K562 (cell line): ENCODE measurements at regions not wholly inside any gene's neighbourhood (a gene's known extent, or its start where the extent isn't known, plus 50 kb on each side); places are given as distances from the start of the nearest gene placed in this dataset.

Source experiments
- ATAC-seq: fragments of 200-7000 bp; cut with Tn5 transposase; 3 replicates; pipeline ENCODE4 v1.9.1; 2020; ENCODE audit warnings: moderate library complexity
- BruUV-seq: library from RNA; stranded (reverse); fragments of 400-500 nt; replicated peaks from 2 replicates; lab custom pipeline; 2021; lab: Mats Ljungman, UMichigan
- CTCF ChIA-PET: fragments of 300-600 bp; formaldehyde crosslinking; extraction: SDS; loops from one replicate; lab custom pipeline; 2021; ENCODE audit warnings: low intra/inter-chr PET ratio; lab: Yijun Ruan, JAX
- POLR2A ChIA-PET: fragments of 300-600, 350-650 bp; sonication (Branson Sonifier 250); formaldehyde crosslinking; extraction: SDS; loops from one replicate; lab custom pipeline; 2021; ENCODE audit warnings: antibody characterized with exemption, inconsistent platforms; lab: Yijun Ruan, JAX
- DNase-seq, 4 experiments: peaks; one replicate each; pipeline versions ENCODE4 v3.0.0 to v3.0.0-alpha.2; 2011 to 2018; ENCODE audit warnings: low spot score in 3 of 4, mixed read lengths in 3 of 4; ENCODE audit errors: extremely low read depth in 1 of 4
- FAIRE-seq: peaks from 2 replicates; lab custom pipeline; 2011; peaks lifted over from hg19 to GRCh38; lab: Jason Lieb, UNC
- H2AFZ ChIP-seq: 2 replicates; pipeline ENCODE4 v1.6.0; 2011; ENCODE audit warnings: low read depth, low read length, control low read depth, inconsistent platforms
- H3K27ac ChIP-seq: fragments of 200-600 bp; 3 replicates; pipeline ENCODE4 v1.8.0; 2011; ENCODE audit warnings: low read depth, mild to moderate bottlenecking, control low read depth, inconsistent platforms, low read length, moderate library complexity, mixed read lengths; ENCODE audit errors: extremely low read depth
- H3K27me3 ChIP-seq, 2 experiments: fragments of 300-600 bp in 1 of 2; 2 replicates in 1 of 2; 3 replicates in 1 of 2; pipeline versions ENCODE4 v1.6.0 to v1.8.0; 2011; ENCODE audit warnings: inconsistent platforms in 2 of 2, low read length in 2 of 2, mild to moderate bottlenecking in 1 of 2, mixed read lengths in 1 of 2, moderate library complexity in 1 of 2; ENCODE audit not compliant: control insufficient read depth in 2 of 2, insufficient read depth in 2 of 2
- H3K36me3 ChIP-seq: fragments of 300-600 bp; 3 replicates; pipeline ENCODE4 v1.8.0; 2011; ENCODE audit warnings: mild to moderate bottlenecking, low read length, inconsistent platforms; ENCODE audit not compliant: control insufficient read depth, insufficient read depth
- H3K4me1 ChIP-seq, 2 experiments: fragments of 200-600 bp in 1 of 2; replicated peaks in 1 of 2; 2 replicates in 1 of 2; 3 replicates in 1 of 2; pipeline versions ENCODE4 v1.5.1 to v1.8.0; 2011; ENCODE audit warnings: inconsistent platforms in 2 of 2, low read length in 2 of 2, mild to moderate bottlenecking in 1 of 2, mixed read lengths in 1 of 2, moderate library complexity in 1 of 2; ENCODE audit not compliant: control insufficient read depth in 2 of 2, insufficient read depth in 2 of 2
- H3K4me2 ChIP-seq: 2 replicates; pipeline ENCODE4 v1.6.1; 2011; ENCODE audit warnings: low read length, control low read depth, inconsistent platforms, mixed read lengths; ENCODE audit not compliant: insufficient read depth
- H3K4me3 ChIP-seq: fragments of 200-600 bp; sonication (generic), shearing (Covaris generic); 2 replicates; pipeline ENCODE4 v1.5.1; 2016; ENCODE audit warnings: control low read depth, inconsistent platforms
- H3K79me2 ChIP-seq: fragments of 200-600 bp; 3 replicates; pipeline ENCODE4 v1.8.0; 2011; ENCODE audit warnings: low read length, inconsistent platforms; ENCODE audit not compliant: control insufficient read depth, insufficient read depth
- H3K9ac ChIP-seq, 2 experiments: 2 replicates each; pipeline versions ENCODE4 v1.6.0 to v1.6.1; 2011; ENCODE audit warnings: low read depth in 2 of 2, low read length in 2 of 2, control low read depth in 1 of 2, inconsistent platforms in 1 of 2, mild to moderate bottlenecking in 1 of 2, mixed read lengths in 1 of 2; ENCODE audit not compliant: insufficient read depth in 1 of 2
- H3K9me1 ChIP-seq: one replicate; pipeline ENCODE4 v1.6.0; 2011; ENCODE audit warnings: inconsistent platforms, mild to moderate bottlenecking, low read length, moderate library complexity; ENCODE audit not compliant: control insufficient read depth, insufficient read depth
- H3K9me3 ChIP-seq: replicated peaks from 2 replicates; pipeline ENCODE4 v1.5.1; 2011; ENCODE audit warnings: low read depth, low read length, inconsistent platforms; ENCODE audit not compliant: control insufficient read depth, insufficient read depth
- H4K20me1 ChIP-seq: replicated peaks from 2 replicates; pipeline ENCODE4 v1.6.1; 2011; ENCODE audit warnings: low read length, inconsistent platforms, mixed read lengths; ENCODE audit not compliant: control insufficient read depth, insufficient read depth
- BRF2 ChIP-seq: IDR thresholded peaks from 3 replicates; pipeline ENCODE4 v1.6.1; 2011; ENCODE audit warnings: borderline replicate concordance, mild to moderate bottlenecking; ENCODE audit not compliant: insufficient read length, insufficient read depth
- DNMT1 ChIP-seq: fragments of 450-650 bp; IDR thresholded peaks from 2 replicates; pipeline ENCODE4 v1.6.1; 2016; ENCODE audit warnings: antibody characterized with exemption, mild to moderate bottlenecking
- GTF2E2 ChIP-seq: fragments of 200-800 bp; sonication (Bioruptor generic); IDR thresholded peaks from 2 replicates; pipeline ENCODE4 v1.6.1; 2016; ENCODE audit warnings: missing genetic modification characterization, missing compliant biosample characterization
- IRF2 ChIP-seq: sonication (generic); formaldehyde crosslinking; IDR thresholded peaks from 2 replicates; pipeline ENCODE4 v1.8.1; 2022; ENCODE audit warnings: mild to moderate bottlenecking, missing genetic modification reagents
- MTA3 ChIP-seq: fragments of 450-650 bp; formaldehyde crosslinking; IDR thresholded peaks from 2 replicates; pipeline ENCODE4 v1.6.1; 2017; ENCODE audit warnings: mild to moderate bottlenecking, borderline replicate concordance
- NCOA4 ChIP-seq: fragments of 450-650 bp; IDR thresholded peaks from 2 replicates; pipeline ENCODE4 v1.6.1; 2018; ENCODE audit warnings: mild to moderate bottlenecking; ENCODE audit not compliant: partially characterized antibody
- NCOR1 ChIP-seq: fragments of 450-650 bp; IDR thresholded peaks from 2 replicates; pipeline ENCODE4 v1.6.1; 2016; ENCODE audit warnings: mild to moderate bottlenecking, moderate library complexity
- NFIC ChIP-seq: fragments of 450-650 bp; IDR thresholded peaks from 2 replicates; pipeline ENCODE4 v1.6.1; 2017; ENCODE audit warnings: mild to moderate bottlenecking, inconsistent platforms
- POU5F1 ChIP-seq: fragments of 150-350 bp; IDR thresholded peaks from 2 replicates; pipeline ENCODE4 v1.6.1; 2014; ENCODE audit warnings: borderline replicate concordance, low read length, low read depth, mild to moderate bottlenecking; ENCODE audit not compliant: partially characterized antibody
- THRA ChIP-seq: fragments of 450-650 bp; IDR thresholded peaks from 2 replicates; pipeline ENCODE4 v1.6.1; 2017; ENCODE audit warnings: mild to moderate bottlenecking, moderate library complexity
- ZBTB1 ChIP-seq: sonication (generic); formaldehyde crosslinking; IDR thresholded peaks from 2 replicates; pipeline ENCODE4 v1.8.1; 2023; ENCODE audit warnings: missing genetic modification reagents, low read depth, mild to moderate bottlenecking, borderline replicate concordance
- ZBTB11 ChIP-seq, 3 experiments: fragments of 200-800 bp in 1 of 3; fragments of 250-450 bp in 1 of 3; fragments of 450-650 bp in 1 of 3; sonication (Bioruptor Pico) in 1 of 3; sonication (Bioruptor generic) in 1 of 3; formaldehyde crosslinking in 1 of 3; IDR thresholded peaks; 2 replicates each; pipeline versions ENCODE4 v1.6.1 to v1.8.0; 2016 to 2022; ENCODE audit warnings: mild to moderate bottlenecking in 2 of 3, missing genetic modification characterization in 2 of 3, missing compliant biosample characterization in 1 of 3, moderate library complexity in 1 of 3
- ZNF707 ChIP-seq: fragments of 250-450 bp; sonication (Bioruptor Pico); conservative IDR thresholded peaks from 2 replicates; pipeline ENCODE4 v1.8.0; 2022; ENCODE audit warnings: inconsistent platforms, mild to moderate bottlenecking, moderate library complexity
- WGBS: fragments of 100-300 bp; shearing (Covaris generic); methylation state at CpG from one replicate; pipeline ENCODE4 v1.1.6; 2016; ENCODE audit warnings: low coverage, mixed read lengths; ENCODE audit not compliant: insufficient coverage; ENCODE audit errors: missing lambda C conversion rate; 5-methylcytosine and 5-hydroxymethylcytosine counted together
- in situ Hi-C: fragments of 300-500 bp; cut with MboI; formaldehyde crosslinking; loops from 4 replicates; pipeline ENCODE4 v1.15.0; 2018; ENCODE audit warnings: inconsistent platforms, mixed read lengths
- intact Hi-C: fragments of 100-400 bp; cut with micrococcal nuclease; formaldehyde crosslinking; loops from 2 replicates; pipeline ENCODE4 v1.14.2; 2022
- TF ChIP-seq, protein P1 (sequence below): fragments of 450-650 bp; IDR thresholded peaks from 2 replicates; pipeline ENCODE4 v1.6.1; 2018; ENCODE audit not compliant: partially characterized antibody

DNA sequence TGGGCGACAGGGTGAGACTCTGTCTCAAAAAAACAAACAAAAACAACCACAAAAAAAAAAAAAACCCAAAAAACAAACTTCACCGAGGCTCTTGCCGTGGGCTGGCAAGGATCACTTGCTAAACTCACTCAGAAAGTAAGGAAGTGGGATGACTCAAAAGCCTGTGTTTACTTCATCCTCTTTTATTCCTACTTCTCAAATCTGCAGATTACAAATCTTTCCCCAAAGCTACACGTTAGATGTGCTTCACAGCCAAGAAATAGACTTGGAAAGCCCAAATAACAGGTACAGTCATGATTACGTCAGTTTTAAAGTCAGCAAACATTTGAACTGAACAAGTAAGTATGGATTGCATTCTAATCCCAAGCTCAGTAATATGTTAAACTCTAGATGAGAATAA is 359.3 kb downstream of the ADGRL2 start:
- WGBS = 2% methylated on average over 5 of the region's 5 CpGs
- H3K9ac ChIP-seq = no peak overlapping the region
- FAIRE-seq (no peak), ATAC-seq (no peak), DNase-seq (no peak)
- no peaks in the 10 kb centered on the region for H3K9me1 ChIP-seq
- CTCF ChIA-PET = no interaction called here
- H3K4me3 ChIP-seq = no peak overlapping the region
- no peak overlapping the region for H3K27ac ChIP-seq
- H3K36me3 ChIP-seq = no peaks in the 10 kb centered on the region
- no peaks in the 10 kb centered on the region for H3K9me3 ChIP-seq
- intact Hi-C loops = no loop called here
- POLR2A ChIA-PET = no interaction called here
- in situ Hi-C loops = no loop called here
- no peak overlapping the region for H2AFZ ChIP-seq
- no peaks in the 10 kb centered on the region for H3K27me3 ChIP-seq
- no TSS peak for BruUV-seq
- no peaks in the 10 kb centered on the region for H3K4me1 ChIP-seq
- no peaks in the 10 kb centered on the region for H4K20me1 ChIP-seq
- H3K4me2 ChIP-seq = no peak overlapping the region
- no peaks in the 10 kb centered on the region for H3K79me2 ChIP-seq
- no peak for TF ChIP-seq THRA
- TF ChIP-seq, protein P1, sequence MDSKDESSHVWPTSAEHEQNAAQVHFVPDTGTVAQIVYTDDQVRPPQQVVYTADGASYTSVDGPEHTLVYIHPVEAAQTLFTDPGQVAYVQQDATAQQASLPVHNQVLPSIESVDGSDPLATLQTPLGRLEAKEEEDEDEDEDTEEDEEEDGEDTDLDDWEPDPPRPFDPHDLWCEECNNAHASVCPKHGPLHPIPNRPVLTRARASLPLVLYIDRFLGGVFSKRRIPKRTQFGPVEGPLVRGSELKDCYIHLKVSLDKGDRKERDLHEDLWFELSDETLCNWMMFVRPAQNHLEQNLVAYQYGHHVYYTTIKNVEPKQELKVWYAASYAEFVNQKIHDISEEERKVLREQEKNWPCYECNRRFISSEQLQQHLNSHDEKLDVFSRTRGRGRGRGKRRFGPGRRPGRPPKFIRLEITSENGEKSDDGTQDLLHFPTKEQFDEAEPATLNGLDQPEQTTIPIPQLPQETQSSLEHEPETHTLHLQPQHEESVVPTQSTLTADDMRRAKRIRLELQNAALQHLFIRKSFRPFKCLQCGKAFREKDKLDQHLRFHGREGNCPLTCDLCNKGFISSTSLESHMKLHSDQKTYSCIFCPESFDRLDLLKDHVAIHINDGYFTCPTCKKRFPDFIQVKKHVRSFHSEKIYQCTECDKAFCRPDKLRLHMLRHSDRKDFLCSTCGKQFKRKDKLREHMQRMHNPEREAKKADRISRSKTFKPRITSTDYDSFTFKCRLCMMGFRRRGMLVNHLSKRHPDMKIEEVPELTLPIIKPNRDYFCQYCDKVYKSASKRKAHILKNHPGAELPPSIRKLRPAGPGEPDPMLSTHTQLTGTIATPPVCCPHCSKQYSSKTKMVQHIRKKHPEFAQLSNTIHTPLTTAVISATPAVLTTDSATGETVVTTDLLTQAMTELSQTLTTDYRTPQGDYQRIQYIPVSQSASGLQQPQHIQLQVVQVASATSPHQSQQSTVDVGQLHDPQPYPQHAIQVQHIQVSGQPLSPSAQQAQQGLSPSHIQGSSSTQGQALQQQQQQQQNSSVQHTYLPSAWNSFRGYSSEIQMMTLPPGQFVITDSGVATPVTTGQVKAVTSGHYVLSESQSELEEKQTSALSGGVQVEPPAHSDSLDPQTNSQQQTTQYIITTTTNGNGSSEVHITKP = no peak
- no peak for TF ChIP-seq POU5F1
- no peak for TF ChIP-seq BRF2
- no peak for TF ChIP-seq NCOA4
- no peak for TF ChIP-seq ZBTB11 (CRISPR knock-in tag; IDR thresholded peaks at IDR 0.05)
- TF ChIP-seq IRF2 (CRISPR knock-in tag) = no peak
- TF ChIP-seq NFIC = no peak
- no peak for TF ChIP-seq ZNF707 (CRISPR knock-in tag)
- TF ChIP-seq NCOR1 = no peak
- TF ChIP-seq DNMT1 = no peak
- TF ChIP-seq GTF2E2 = no peak
- no peak for TF ChIP-seq MTA3
- no peak for TF ChIP-seq ZBTB1
